GM23338 (cell line): ENCODE measurements at regions not wholly inside any gene's neighbourhood (a gene's known extent, or its start where the extent isn't known, plus 50 kb on each side); places are given as distances from the start of the nearest gene placed in this dataset.

Experiments
- CTCF ChIP-seq, 2 experiments: fragments of 200-600 bp in 1 of 2; sonication (generic) in 1 of 2; conservative IDR thresholded peaks; 2 replicates each; pipeline versions ENCODE4 v1.5.1 to v1.6.1; 2016 to 2017; ENCODE audit warnings: antibody characterized with exemption in 2 of 2, low read depth in 2 of 2, mild to moderate bottlenecking in 2 of 2, moderate library complexity in 1 of 2
- EZH2 ChIP-seq: fragments of 200-600 bp; sonication (generic); IDR thresholded peaks from one replicate; pipeline ENCODE4 v1.8.0; 2017; ENCODE audit warnings: antibody characterized with exemption, mild to moderate bottlenecking, low read depth; ENCODE audit not compliant: unreplicated experiment

GRCh38 chr3:170797685-170798084 is 72.3 kb downstream of the RPL22L1 start:
- no peak for TF ChIP-seq CTCF (conservative IDR thresholded peaks at IDR 0.05; ENCODE audit: low read depth in 2 of 2)
- TF ChIP-seq EZH2, result no peak
